DND-41 (cell line): ENCODE measurements at regions not wholly inside any gene's neighbourhood (a gene's known extent, or its start where the extent isn't known, plus 50 kb on each side); places are given as distances from the start of the nearest gene placed in this dataset.

Experiments used
- EZH2 ChIP-seq: IDR thresholded peaks from 3 replicates; pipeline ENCODE4 v1.6.1; 2012; ENCODE audit warnings: borderline replicate concordance, low read depth, mild to moderate bottlenecking, moderate library complexity, low read length, inconsistent platforms; ENCODE audit not compliant: severe bottlenecking
- TF ChIP-seq, protein P1 (sequence below): IDR thresholded peaks from 2 replicates; pipeline ENCODE4 v1.5.1; 2012; ENCODE audit warnings: borderline replicate concordance, low read length, moderate library complexity, mild to moderate bottlenecking; ENCODE audit not compliant: poor library complexity, severe bottlenecking; ENCODE audit errors: extremely low read depth

DNA sequence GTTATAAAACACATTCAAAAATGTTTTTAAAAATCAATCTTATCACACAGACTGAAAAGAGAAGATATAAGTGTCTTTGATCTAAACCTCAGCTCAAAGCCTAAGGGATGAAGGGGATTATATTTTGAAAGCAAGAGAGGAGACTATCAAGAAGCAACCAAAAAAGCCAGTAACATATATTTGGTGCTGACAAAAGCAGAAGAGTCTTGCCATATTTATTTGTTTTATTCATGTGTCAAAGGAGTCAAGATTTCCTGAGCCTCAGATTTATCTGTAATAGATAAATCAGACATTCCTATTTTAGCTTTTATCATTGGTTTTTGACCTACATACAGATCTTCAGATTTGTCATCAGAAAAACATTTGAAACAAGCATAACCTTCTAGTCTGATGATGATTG is 798.6 kb upstream of the PCDH9 start:
- TF ChIP-seq, protein P1, sequence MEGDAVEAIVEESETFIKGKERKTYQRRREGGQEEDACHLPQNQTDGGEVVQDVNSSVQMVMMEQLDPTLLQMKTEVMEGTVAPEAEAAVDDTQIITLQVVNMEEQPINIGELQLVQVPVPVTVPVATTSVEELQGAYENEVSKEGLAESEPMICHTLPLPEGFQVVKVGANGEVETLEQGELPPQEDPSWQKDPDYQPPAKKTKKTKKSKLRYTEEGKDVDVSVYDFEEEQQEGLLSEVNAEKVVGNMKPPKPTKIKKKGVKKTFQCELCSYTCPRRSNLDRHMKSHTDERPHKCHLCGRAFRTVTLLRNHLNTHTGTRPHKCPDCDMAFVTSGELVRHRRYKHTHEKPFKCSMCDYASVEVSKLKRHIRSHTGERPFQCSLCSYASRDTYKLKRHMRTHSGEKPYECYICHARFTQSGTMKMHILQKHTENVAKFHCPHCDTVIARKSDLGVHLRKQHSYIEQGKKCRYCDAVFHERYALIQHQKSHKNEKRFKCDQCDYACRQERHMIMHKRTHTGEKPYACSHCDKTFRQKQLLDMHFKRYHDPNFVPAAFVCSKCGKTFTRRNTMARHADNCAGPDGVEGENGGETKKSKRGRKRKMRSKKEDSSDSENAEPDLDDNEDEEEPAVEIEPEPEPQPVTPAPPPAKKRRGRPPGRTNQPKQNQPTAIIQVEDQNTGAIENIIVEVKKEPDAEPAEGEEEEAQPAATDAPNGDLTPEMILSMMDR: no peak
- no peak for TF ChIP-seq EZH2
